Activated naive CD8-positive, alpha-beta T cell treated with anti-CD3 and anti-CD28 coated beads, Interleukin-2, amount 10 ng/mL, durations not matched to agents 7 days and 5 days (primary cell): ENCODE measurements at regions not wholly inside any gene's neighbourhood (a gene's known extent, or its start where the extent isn't known, plus 50 kb on each side); places are given as distances from the start of the nearest gene placed in this dataset.

Experiments
- ATAC-seq: fragments of 150-1000 bp; cut with Tn5 transposase; one replicate; pipeline ENCODE4 v1.10.0; 2021; ENCODE audit warnings: low read depth, moderate library complexity
- POLR2A ChIA-PET: fragments of 350-600 bp; sonication (Branson Sonifier 250); formaldehyde crosslinking; loops from one replicate; lab custom pipeline; 2021; ENCODE audit warnings: antibody characterized with exemption; lab: Charles Lee
- DNase-seq: peaks from one replicate; pipeline ENCODE4 v3.0.0; 2021
- H3K27ac Mint-ChIP-seq: one replicate; pipeline ENCODE4 v1.8.0; 2022; ENCODE audit warnings: mild to moderate bottlenecking, mixed read lengths
- H3K27me3 Mint-ChIP-seq: one replicate; pipeline ENCODE4 v1.8.0; 2022; ENCODE audit warnings: mild to moderate bottlenecking, moderate library complexity, mixed read lengths
- H3K36me3 Mint-ChIP-seq: one replicate; pipeline ENCODE4 v1.8.0; 2021; ENCODE audit warnings: mild to moderate bottlenecking, mixed read lengths
- H3K4me1 Mint-ChIP-seq: one replicate; pipeline ENCODE4 v1.8.0; 2021; ENCODE audit warnings: mixed read lengths
- H3K4me3 Mint-ChIP-seq: one replicate; pipeline ENCODE4 v1.8.0; 2022; ENCODE audit warnings: mild to moderate bottlenecking, moderate library complexity, mixed read lengths
- H3K9me3 Mint-ChIP-seq: one replicate; pipeline ENCODE4 v1.8.0; 2021; ENCODE audit warnings: mixed read lengths

DNA sequence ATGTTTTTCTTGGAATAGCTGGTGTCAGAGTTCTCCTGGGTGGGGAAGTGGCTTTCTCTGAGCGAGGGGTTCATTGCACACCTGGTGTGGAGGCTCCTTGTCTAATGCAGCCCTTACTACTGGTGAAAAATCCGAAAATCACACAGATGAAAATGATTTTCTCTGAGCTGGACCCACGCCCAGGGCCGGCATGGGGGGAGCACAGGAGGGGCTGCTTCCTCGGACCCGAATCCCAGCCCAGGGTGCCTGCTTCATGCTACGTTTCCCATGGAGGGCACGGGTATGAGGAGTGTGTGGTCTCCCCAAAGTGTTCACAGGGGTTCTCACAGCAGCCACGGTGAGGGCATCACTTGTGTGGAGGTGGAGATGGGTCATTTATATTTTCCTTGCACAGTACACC lies 288.0 kb upstream of the HDAC4 start:
- H3K27me3 Mint-ChIP-seq, result peaks cover 6% of the 10 kb centered on the region
- POLR2A ChIA-PET, result no interaction called here
- no peaks in the 10 kb centered on the region for H3K36me3 Mint-ChIP-seq
- no peaks in the 10 kb centered on the region for H3K9me3 Mint-ChIP-seq
- no peak for ATAC-seq
- DNase-seq, result no peak
- H3K4me1 Mint-ChIP-seq, result no peaks in the 10 kb centered on the region
- no peak overlapping the region for H3K4me3 Mint-ChIP-seq
- H3K27ac Mint-ChIP-seq, result no peak overlapping the region

DNA sequence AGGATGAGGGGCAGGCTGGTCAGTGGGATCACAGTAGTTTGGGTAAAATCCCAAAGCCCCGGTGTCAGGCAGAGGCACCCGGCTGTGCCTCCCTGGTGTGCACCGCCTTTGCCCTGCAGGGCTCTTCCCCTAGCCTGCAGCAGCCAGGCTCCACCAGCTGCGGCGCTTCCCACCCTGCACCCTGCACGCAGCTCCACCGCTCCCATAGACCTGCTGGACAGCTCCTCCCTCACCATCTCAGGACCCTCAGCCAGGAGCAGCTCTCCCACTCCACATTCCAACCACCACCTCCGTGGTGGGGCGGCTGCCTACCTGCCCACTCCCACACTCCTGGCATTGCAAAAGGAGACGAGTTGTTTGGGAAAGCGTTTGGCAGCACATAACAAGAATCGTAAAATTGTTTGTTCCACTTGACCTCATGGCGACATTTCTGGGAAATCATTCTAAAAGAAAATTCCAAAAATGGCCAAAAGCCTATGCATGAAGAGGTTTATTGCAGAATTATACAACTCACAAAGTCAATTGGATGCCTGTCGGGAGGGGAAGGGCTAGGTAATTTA lies 287.4 kb upstream of the HDAC4 start:
- Mint-ChIP-seq H3K9me3 (no peaks in the 10 kb centered on the region), H3K27me3 (peaks cover 6% of the 10 kb centered on the region), H3K4me3 (no peak overlapping the region), H3K27ac (no peak overlapping the region), H3K36me3 (no peaks in the 10 kb centered on the region), H3K4me1 (no peaks in the 10 kb centered on the region)
- POLR2A ChIA-PET, result no interaction called here
- no peak for DNase-seq
- ATAC-seq, result no peak

- Mint-ChIP-seq H3K4me3 (no peak overlapping the region), H3K27me3 (peaks cover 9% of the 10 kb centered on the region), H3K27ac (no peak overlapping the region), H3K4me1 (no peaks in the 10 kb centered on the region), H3K9me3 (no peaks in the 10 kb centered on the region), H3K36me3 (no peaks in the 10 kb centered on the region)
- ATAC-seq (no peak), DNase-seq (no peak)
- POLR2A ChIA-PET, result no interaction called here
Measured at GRCh38 chr2:239687441-239687840, 286.6 kb upstream of the HDAC4 start.

- POLR2A ChIA-PET, result no interaction called here
- no peaks in the 10 kb centered on the region for H3K9me3 Mint-ChIP-seq
- peaks cover 15% of the 10 kb centered on the region for H3K27me3 Mint-ChIP-seq
- no peak overlapping the region for H3K4me3 Mint-ChIP-seq
- no peak overlapping the region for H3K27ac Mint-ChIP-seq
- ATAC-seq (no peak), DNase-seq (no peak)
- no peaks in the 10 kb centered on the region for H3K4me1 Mint-ChIP-seq
- no peaks in the 10 kb centered on the region for H3K36me3 Mint-ChIP-seq
Measured at GRCh38 chr2:239685965-239686364, 285.1 kb upstream of the HDAC4 start.

DNA sequence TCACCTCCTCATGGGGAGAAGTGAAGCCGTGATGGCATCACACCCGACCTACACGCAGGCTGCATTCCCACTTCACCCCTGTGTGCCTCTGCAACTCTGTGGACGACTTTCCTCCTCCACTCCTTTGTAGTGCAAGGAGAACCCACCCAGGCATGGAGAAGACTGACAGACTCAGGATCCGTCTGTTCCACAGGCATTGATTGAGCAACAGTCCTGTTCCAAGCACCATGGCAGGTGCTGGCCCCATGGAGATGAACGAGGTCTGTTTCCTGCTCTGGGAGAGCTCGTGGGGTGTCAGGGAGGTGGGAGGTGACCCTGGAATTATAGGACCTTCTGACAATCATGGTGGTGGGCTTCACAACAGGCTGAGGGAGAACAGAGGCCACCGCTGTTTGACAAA lies 284.7 kb upstream of the HDAC4 start:
- Mint-ChIP-seq H3K27me3 (peaks cover 18% of the 10 kb centered on the region), H3K4me1 (no peaks in the 10 kb centered on the region), H3K4me3 (no peak overlapping the region), H3K9me3 (no peaks in the 10 kb centered on the region), H3K27ac (no peak overlapping the region), H3K36me3 (no peaks in the 10 kb centered on the region)
- POLR2A ChIA-PET, result no interaction called here
- DNase-seq (no peak), ATAC-seq (no peak)

- Mint-ChIP-seq H3K27ac (no peak overlapping the region), H3K9me3 (no peaks in the 10 kb centered on the region), H3K4me3 (no peak overlapping the region), H3K4me1 (no peaks in the 10 kb centered on the region), H3K27me3 (peaks cover 18% of the 10 kb centered on the region), H3K36me3 (no peaks in the 10 kb centered on the region)
- POLR2A ChIA-PET, result no interaction called here
- ATAC-seq, result no peak
- no peak for DNase-seq
Measured at GRCh38 chr2:239684996-239685395, 284.2 kb upstream of the HDAC4 start.

GRCh38 chr2:239684271-239684810 lies 283.5 kb upstream of the HDAC4 start:
- H3K36me3 Mint-ChIP-seq, result no peaks in the 10 kb centered on the region
- H3K27me3 Mint-ChIP-seq, result peaks cover 18% of the 10 kb centered on the region
- no peaks in the 10 kb centered on the region for H3K4me1 Mint-ChIP-seq
- ATAC-seq, result no peak
- no peak for DNase-seq
- POLR2A ChIA-PET, result no interaction called here
- H3K27ac Mint-ChIP-seq, result no peak overlapping the region
- H3K4me3 Mint-ChIP-seq, result no peak overlapping the region
- H3K9me3 Mint-ChIP-seq, result no peaks in the 10 kb centered on the region

- H3K27me3 Mint-ChIP-seq, result peaks cover 23% of the 10 kb centered on the region
- H3K27ac Mint-ChIP-seq, result no peak overlapping the region
- DNase-seq (no peak), ATAC-seq (no peak)
- POLR2A ChIA-PET, result no interaction called here
- no peaks in the 10 kb centered on the region for H3K36me3 Mint-ChIP-seq
- no peaks in the 10 kb centered on the region for H3K9me3 Mint-ChIP-seq
- no peak overlapping the region for H3K4me3 Mint-ChIP-seq
- H3K4me1 Mint-ChIP-seq, result no peaks in the 10 kb centered on the region
Measured at GRCh38 chr2:239682518-239682917, 281.7 kb upstream of the HDAC4 start.

GRCh38 chr2:239679755-239680154 lies 278.9 kb upstream of the HDAC4 start:
- no peak for DNase-seq
- Mint-ChIP-seq H3K4me3 (no peak overlapping the region), H3K4me1 (no peaks in the 10 kb centered on the region), H3K27ac (no peak overlapping the region), H3K36me3 (no peaks in the 10 kb centered on the region), H3K27me3 (peaks cover 16% of the 10 kb centered on the region), H3K9me3 (no peaks in the 10 kb centered on the region)
- ATAC-seq, result no peak
- POLR2A ChIA-PET, result no interaction called here

DNA sequence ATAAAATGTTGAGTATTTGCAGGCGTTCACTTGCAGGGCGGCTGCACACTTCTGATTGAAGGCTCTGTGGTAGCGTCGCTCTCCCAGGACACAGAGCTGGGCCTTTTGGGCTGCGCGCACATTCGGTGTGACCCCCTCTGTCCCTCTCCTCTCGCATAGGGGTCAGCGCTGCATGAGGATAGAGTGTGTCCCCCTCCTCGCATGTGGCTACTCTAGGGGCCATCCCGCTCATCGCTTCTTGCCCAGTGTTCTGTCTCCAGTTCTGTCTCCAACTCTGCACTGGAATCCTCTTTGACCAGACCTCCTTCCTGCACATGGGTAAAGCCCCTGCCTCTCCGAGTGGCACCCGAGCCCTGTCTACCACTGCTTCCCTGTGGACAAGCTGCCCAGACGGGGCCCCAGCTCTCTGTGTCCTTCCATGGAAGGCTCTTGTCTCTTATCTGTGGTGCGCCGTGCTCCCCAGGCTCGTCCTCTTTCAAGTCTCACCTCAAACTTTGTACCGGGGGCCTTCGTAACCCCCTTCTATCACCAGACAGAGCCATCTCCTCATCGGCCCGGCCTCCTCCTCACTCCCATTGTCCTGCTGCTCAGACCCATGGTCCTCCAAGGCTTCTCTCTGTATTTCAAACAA lies 278.0 kb upstream of the HDAC4 start:
- Mint-ChIP-seq H3K36me3 (no peaks in the 10 kb centered on the region), H3K27ac (no peak overlapping the region), H3K27me3 (peaks cover 16% of the 10 kb centered on the region), H3K9me3 (no peaks in the 10 kb centered on the region), H3K4me3 (no peak overlapping the region), H3K4me1 (no peaks in the 10 kb centered on the region)
- POLR2A ChIA-PET, result no interaction called here
- ATAC-seq (no peak), DNase-seq (no peak)

DNA sequence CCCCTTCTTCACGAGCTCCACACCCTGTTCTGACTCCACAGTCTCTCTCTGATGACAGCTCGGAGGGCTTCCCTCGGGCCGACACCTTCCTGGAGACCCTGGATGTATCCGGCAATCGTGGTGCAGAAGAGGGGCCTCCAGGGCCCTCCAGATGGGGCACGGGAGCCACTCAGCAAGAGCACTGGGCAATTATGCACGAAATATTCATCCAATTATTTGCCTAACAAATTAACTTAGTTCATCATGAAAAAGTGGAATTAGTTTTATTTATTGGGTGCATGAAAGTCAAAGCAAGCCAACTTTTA lies 277.3 kb upstream of the HDAC4 start:
- no peak overlapping the region for H3K4me3 Mint-ChIP-seq
- H3K4me1 Mint-ChIP-seq, result no peaks in the 10 kb centered on the region
- H3K36me3 Mint-ChIP-seq, result no peaks in the 10 kb centered on the region
- ATAC-seq (no peak), DNase-seq (no peak)
- H3K27ac Mint-ChIP-seq, result no peak overlapping the region
- POLR2A ChIA-PET, result no interaction called here
- H3K9me3 Mint-ChIP-seq, result no peaks in the 10 kb centered on the region
- H3K27me3 Mint-ChIP-seq, result peaks cover 16% of the 10 kb centered on the region

- Mint-ChIP-seq H3K4me3 (no peak overlapping the region), H3K27ac (no peak overlapping the region), H3K36me3 (no peaks in the 10 kb centered on the region), H3K4me1 (no peaks in the 10 kb centered on the region), H3K27me3 (peaks cover 13% of the 10 kb centered on the region), H3K9me3 (no peaks in the 10 kb centered on the region)
- POLR2A ChIA-PET, result interaction anchor here (0.6 kb wide), 1 partner anchor 50 kb away, joined by 3 read pairs; no protein-coding TSS in a partner anchor
- ATAC-seq (no peak), DNase-seq (no peak)
Measured at GRCh38 chr2:239677453-239678185, 276.8 kb upstream of the HDAC4 start.

GRCh38 chr2:239676716-239677452 lies 276.1 kb upstream of the HDAC4 start:
- H3K9me3 Mint-ChIP-seq, result no peaks in the 10 kb centered on the region
- POLR2A ChIA-PET, result no interaction called here

More at GRCh38 chr2:239676716-239677452, 276.1 kb upstream of the HDAC4 start:
- ATAC-seq (no peak), DNase-seq (no peak)
- Mint-ChIP-seq H3K36me3 (no peaks in the 10 kb centered on the region), H3K4me1 (no peaks in the 10 kb centered on the region), H3K27me3 (peaks cover 11% of the 10 kb centered on the region), H3K27ac (no peak overlapping the region), H3K4me3 (no peak overlapping the region)
